HG03066 (cell line): ENCODE measurements at regions not wholly inside any gene's neighbourhood (a gene's known extent, or its start where the extent isn't known, plus 50 kb on each side); places are given as distances from the start of the nearest gene placed in this dataset.

ENCODE experiments used
- ATAC-seq: cut with Tn5 transposase; IDR thresholded peaks from one replicate; pipeline ENCODE4 v1.9.1; 2021; ENCODE audit warnings: low read depth; ENCODE audit not compliant: unreplicated experiment

DNA sequence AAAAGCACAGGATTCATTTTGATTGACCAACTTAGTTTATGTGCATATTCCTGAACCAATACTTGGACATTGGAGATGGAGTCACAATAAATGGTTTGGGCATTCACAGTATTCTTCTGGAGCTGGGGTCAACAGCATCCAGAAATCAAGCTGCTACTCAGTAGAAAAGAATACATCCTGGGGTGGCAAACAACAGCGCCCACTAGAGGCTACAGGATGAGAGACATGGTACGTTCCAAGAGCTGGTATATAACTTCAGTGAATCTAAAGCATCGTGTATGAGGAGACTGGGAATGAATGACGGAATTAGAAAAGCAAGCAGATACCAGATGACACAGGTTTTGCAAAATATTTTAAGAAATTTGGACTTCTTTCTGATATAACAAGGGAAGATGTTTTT, 142.9 kb upstream of the FIGN start:
- peak; percentile 66 for ATAC-seq

DNA sequence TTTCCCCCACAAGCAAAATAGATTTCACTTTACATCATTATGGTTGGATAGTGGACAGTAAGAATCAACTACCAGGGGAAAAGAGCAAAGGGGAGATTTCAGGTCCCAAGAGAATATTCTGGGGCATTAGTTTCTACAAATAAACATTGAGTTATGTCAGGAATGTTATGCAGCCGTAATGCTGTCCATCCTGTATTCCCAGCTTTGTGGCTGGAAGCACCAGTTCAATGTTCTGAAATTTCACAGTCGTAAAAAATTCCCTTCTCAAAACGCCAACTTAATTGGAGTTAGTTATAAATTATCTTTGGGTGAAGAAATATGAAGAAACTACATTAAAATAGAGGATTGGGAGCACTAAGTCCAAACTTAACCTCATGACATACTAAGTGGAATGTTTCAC, 141.5 kb upstream of the FIGN start:
- ATAC-seq = no peak

DNA sequence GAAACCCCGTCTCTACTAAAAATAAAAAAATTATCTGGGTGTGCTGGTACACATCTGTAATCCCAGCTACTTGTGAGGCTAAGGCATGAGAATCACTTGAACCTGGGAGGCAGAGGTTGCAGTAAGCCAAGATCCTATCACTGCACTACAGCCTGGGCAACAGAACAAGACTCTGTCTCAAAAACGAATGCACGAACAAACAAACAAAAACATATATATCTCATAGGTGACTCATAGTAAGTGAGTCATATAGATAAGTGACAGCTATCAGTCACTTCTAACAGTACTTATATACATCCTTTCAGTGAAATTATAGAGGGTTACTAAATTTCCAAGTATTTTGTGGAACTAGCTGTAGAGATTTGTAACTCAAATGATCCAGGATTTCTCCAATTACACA, 127.3 kb upstream of the FIGN start:
- ATAC-seq = no peak

DNA sequence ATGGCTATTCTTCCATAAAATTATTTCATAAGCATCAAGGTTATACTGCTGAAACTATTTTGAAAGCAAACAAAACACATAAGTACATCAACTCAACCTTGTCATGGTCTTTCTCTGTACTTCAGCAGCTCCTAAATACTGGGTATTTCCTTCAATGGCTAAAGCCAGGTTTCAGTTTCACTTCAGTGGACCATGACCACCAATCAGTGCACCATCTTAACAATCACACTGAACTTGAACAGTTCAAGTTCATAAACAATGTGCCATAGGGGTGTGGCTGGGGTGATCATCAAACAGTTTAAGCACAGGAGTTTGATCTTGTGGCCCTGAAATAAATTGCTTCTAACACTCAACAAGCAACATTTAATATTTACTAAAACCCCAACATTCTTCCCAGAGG, 124.1 kb upstream of the FIGN start:
- no peak for ATAC-seq

DNA sequence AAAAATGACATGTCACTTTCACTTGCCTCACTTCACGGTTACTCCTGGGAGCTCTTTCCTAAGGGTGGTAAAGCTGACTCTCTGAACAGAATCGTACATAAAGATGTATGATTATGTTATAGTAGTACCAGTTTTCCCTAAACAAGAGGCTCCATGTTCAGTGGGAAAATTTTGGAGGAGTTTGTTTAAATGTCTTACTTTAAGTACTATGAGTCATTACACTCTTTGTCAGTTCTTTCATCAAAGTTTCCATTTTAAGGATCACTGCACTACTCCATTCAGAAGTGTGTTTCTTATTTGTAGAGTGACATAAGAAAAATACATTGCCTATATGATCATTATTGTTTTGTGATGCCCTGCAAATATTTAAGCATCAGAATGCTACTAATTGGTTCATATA, 121.1 kb upstream of the FIGN start:
- ATAC-seq = no peak

DNA sequence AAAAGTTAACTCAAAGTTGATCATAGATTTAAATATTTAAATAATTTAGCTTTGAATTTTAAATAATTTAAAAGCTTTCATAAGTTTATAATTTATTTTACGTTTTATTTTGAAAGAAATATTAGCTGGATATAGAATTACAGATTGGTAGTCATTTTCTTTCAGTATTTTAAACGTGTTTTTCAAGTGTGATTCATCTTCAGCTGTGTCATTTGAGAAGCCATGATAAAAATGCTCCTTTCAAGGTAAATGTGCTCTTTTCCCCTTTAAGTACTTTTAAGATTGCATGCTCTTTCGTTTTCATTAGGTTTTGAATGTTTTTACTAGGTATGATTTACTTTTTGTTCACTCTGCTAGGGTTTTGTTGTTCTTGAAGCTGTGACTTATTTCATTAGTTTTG, 116.8 kb upstream of the FIGN start:
- ATAC-seq = no peak

DNA sequence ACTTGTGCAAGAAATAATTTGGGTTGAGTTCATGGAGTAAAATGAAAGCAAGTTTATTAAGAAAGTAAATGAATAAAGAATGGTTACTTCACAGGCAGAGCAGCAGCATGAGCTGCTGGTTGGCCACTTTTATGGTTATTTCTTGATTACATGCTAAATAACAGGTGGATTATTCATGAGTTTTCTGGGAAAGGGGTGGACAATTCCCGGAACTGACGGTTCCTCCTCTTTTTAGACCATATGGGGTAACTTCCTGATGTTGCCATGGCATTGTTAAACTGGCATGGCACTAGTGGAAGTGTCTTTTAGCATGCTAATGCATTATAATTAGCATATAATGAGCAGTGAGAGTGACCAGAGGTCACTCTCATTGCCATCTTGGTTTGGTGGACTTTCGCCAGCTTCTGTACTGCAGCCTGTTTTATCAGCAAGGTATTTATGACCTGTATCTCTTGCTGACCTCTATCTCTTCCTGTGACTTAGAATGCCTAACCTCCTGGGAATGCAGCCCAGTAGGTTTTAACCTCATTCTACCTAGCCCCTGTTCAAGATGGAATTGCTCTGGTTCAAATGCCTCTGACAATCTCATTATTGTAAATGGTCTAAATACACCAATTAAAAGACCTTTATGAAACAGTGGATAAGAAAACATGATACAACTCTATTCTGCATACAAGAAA, 114.1 kb upstream of the FIGN start:
- no peak for ATAC-seq

DNA sequence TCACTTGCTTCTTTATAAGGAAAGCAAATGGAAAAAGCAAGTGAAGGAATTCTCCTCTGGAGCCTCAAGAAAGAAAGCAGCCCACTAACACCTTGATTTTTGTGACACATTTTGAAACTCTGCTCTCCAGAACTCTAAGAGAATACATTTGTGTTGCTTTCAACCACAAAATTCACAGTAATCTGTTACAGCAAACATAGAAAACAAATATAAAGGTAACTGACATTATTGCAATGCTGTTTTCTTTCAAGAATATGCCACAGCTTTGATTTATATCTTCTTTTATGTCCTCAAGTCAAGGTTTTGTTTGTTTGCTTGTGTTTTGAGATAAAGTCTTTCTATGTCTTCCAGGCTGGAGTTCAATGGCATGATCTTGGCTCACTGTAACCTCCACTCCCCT, 103.1 kb upstream of the FIGN start:
- no peak for ATAC-seq

DNA sequence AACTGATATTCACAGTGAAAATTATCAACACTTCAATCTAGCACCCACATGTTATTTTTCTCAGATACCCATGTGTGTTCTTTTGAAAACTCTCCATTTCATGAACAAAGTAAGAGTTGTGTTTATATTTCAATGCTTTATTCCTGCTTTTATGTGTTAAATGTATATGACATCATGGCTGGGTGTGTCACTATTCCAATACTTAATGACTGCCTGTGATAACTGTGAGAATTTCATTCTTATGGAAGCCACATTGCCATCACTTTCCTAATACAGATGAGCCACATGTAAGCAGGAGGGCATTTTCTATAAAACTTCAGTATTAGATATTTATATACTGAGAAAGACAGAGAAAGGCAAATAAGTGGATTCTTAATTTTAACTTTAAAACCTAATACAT, 100.4 kb upstream of the FIGN start:
- no peak for ATAC-seq

DNA sequence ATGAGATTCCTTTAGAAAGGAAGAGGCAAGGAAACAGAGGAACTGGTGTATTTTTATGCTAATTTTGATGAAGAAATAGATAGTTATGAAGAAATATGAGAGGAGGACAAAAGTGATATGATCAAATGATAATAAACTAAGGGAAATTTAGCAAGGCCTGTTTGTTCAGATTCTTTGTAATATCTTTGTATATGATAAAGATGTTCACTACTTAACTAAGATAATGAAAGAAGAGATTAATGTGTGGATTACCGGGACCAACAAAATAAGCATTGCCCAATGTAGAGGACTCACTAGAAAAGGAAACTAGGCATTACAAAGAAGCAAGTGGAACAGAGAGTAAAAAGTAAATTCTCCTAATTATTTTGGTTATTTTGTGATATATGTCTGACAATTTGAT, 99.0 kb upstream of the FIGN start:
- ATAC-seq = no peak

DNA sequence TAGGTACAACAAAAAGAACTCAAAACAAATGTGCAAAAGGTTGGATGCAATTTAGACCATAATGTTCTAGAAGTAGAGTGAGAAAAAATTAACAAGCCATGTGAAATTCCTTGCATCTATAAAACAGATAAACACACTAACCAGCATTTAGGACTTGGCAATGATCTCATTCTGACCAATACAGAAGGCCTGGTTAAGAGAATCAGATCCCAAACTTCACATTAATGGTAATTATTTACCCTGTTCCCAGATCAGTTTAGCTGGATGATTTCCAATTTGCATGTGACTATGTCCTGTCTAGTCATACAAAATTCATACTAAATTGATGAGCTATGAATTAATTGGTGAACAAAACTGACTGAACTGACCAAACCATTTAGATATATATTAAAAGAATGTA, 98.4 kb upstream of the FIGN start:
- no peak for ATAC-seq

DNA sequence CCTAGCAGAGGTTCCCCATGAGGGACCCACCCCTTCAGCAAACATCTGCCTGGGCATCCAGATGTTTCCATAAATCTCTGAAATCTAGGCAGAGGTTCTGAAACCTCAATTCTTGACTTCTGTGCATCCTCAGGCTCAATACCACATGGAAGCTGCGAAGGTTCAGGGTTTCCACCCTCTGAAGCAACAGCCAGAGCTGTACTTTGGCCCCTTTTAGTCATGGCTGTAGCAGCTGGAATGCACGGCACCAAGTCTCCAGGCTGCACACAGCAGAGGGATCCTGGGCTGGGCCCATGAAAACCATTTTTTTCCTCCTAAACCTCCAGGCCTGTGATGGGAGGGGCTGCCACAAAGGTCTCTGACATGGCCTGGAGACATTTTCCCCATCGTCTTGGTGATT, 93.0 kb upstream of the FIGN start:
- ATAC-seq = no peak

DNA sequence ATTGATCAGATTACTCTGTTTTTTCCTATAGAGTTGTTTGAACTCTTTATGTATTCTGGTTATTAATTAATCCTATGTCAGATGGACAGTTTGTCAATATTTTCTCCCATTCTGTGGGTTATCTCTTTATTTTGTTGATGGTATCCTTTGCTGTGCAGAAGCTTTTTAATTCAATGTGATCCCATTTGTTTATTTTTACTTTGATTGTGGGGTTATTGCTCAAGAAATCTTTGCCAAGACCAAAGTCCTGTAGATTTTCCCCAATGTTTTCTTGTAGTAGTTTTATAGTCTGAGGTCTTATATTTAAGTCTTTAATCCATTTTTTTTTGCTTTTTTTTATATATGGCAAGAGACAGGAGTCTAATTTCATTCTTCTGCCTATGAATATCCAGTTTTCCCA, 86.2 kb upstream of the FIGN start:
- no peak for ATAC-seq

DNA sequence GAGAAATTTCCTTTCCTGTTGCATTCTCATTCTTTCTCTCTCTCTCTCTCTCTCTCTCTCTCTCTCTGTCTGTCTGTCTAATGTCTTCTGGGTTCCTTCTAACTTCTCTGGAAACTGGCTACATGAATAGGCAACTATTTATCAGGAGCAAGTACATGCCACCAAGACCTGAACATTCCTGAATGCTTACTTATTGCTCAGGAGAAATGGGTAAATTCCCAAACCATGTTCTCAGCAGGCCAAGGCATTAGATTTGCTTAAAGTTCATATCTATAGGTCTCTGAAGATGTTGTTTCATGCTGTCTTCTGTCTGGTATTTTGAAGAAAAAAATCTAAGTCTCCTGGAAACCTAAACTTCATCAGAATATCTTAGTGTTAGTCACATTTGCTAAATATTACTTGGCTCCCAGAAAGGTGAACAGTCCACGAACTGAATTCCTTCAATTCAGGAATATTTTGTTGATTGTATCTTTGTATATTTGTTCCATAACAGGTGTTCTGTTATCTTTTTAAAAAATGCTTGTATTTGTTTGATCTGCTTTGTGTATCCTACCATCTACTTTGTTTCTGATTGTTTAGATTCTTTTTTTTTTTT, 77.2 kb upstream of the FIGN start:
- ATAC-seq = no peak

DNA sequence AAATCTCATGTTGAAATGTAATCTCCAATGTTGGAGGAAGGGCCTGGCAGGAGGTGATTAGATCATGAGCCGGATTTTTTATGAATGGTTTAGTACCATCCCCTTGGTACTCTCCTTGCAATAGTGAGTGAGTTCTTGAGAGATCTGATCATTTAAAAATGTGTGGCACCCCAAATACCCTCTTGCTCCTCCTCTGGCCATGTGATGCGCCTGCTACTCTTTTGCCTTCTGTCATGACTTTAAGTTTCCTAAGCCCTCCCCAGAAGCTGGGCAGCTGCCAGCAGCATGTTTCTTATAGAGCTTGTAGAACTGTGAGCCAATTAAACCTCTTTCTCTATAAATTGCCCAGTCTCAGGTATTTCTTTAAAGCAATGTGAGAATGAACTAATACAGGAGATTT, 72.6 kb upstream of the FIGN start:
- no peak for ATAC-seq

DNA sequence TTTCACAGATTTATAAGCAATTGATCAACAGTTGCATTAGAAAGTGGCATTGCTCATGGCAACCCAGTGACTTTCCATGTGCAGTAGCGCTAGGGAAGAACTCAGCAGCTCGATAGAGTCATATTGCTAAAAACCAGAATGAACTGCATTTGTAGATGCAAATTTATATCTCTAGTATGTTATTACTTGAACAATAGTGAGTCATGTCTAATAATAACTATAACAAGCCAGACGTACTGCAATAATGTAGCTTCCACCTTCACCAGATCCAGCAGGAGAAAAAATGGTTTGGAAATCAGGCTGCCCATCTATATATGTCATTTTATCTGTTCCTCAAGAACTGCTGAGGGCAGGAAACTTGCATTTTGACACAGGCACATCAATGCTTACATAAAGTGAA, 66.5 kb upstream of the FIGN start:
- no peak for ATAC-seq

DNA sequence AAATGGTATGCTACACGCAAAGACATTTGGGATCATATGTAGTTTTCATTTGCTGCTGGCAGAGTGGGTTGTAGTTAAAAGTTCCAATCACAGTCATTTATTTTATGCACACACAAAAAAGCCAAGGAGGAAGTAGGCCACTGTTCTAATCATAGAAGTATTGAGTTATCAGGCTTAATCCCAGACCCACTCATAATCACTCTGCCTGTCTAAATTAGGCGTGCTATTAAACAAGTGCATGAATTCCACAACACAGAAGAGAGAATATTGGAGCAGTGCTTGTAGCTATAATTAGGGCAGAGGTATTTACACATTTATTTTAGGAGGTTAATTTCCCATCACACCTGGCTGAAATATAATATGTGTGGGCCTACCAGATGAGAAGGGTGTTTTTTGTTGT, 65.7 kb upstream of the FIGN start:
- ATAC-seq = no peak

DNA sequence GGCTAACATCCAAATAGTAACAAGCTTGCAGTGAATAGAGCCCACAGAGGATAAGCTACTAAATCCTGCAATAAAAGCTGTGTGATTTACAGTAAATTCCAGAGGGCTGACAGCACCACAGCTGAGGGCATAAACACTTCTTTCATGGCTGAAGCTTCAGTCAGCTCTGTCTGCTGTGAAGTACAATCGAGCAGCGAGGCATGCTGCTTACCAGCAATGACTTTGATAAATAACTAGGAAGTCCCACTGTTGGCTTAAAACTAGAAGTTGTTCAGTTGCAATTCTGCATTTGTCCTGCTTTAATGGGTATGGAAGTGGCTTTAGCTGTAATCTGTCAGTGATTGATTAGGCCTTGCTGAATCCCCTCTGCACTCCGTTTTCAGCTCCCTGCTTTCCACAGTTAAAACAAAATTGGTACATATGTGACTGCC, 65.2 kb upstream of the FIGN start:
- ATAC-seq = no peak

DNA sequence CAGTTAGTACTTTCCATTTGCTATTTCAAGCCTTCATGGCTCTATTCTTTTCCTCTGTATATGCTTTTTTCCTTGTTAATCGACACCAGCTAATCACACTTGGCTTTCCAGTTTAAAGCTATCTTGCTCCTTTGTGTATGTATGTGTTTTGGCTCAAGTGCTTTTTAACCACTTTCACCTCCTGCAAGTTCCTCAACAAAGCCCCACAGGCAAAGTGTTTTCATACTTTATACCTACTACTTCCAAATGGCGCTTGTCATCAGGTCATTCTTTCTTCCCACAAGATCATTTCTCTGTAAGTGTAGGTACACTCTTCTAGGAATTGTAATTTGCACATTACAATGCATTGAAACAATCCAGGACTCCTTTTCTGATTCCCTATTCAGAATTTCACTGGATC, 64.0 kb upstream of the FIGN start:
- ATAC-seq = no peak

DNA sequence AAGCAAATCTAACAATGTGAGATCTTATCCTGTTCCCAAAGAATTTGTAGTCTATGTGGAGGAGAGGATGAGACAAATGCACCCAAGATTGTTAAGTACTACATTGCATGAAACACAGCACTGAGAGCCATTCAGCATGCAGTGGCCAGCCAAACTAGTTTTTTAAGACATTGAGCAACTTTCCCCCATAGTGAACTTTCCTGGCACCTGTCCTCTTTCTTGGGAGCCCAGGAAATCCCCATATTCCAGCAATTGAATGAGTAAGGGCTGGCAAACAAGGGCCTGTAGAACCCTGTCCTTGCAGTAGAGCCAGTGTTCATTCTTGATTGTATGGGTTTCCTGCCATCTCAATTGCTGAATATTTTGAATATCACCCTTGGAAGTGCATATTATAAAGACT, 58.8 kb upstream of the FIGN start:
- ATAC-seq = no peak
